GM23248 (cell line): ENCODE measurements at regions not wholly inside any gene's neighbourhood (a gene's known extent, or its start where the extent isn't known, plus 50 kb on each side); places are given as distances from the start of the nearest gene placed in this dataset.

ENCODE experiments used
- EZH2 ChIP-seq: fragments of 200-600 bp; sonication (generic); IDR thresholded peaks from 2 replicates; pipeline ENCODE4 v1.6.1; 2018; ENCODE audit warnings: antibody characterized with exemption, mild to moderate bottlenecking; ENCODE audit not compliant: insufficient read depth, poor library complexity, severe bottlenecking
- EZH2phosphoT487 ChIP-seq: fragments of 200-600 bp; sonication (generic); IDR thresholded peaks from 2 replicates; pipeline ENCODE4 v1.6.1; 2018; ENCODE audit warnings: antibody characterized with exemption, moderate library complexity, mild to moderate bottlenecking, low read depth; ENCODE audit not compliant: insufficient read depth

GRCh38 chr17:71926746-71927398 lies 193.9 kb upstream of the SOX9 start:
- TF ChIP-seq EZH2 (no peak), EZH2phosphoT487 (no peak)
